ENCODE measurements at regions not wholly inside any gene's neighbourhood (a gene's known extent, or its start where the extent isn't known, plus 50 kb on each side); places are given as distances from the start of the nearest gene placed in this dataset.

DNA sequence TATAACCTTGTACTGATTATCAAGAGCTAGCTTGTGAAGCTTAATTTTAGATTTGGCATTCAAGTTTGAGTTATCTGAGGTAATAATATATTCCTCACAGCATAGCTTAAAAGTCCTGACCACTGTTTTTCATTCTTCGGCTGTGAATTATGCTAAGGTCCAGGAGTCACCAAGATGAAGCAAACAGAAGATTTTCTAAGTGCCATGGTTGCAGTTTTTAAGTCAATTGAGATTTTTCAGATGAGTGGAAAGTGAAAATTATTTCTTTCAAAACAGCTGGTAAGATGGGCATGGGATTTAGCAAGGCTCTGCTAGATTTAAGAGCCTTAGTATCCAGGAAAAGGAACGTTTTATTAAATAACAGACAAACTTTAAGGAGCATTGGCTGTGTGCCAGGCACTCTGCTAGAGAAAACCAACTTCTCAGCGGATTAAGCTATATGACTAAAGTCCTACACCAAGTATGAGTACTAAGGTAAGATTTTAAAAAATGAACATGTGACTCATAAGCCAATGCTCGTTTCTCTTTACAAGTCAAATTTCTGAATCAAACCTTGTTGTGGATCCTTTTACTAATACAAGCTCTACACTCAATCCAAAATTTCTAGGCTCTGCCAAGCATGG is 149.9 kb upstream of the IL15 start:
- DNase-seq = no peak
- in situ Hi-C loops (cut with MboI; ENCODE audit: low pct_unique_long_range_greater_than_20kb, low sequenced_read_pairs) = no loop called here

- in situ Hi-C loops (cut with MboI; ENCODE audit: low pct_unique_long_range_greater_than_20kb, low sequenced_read_pairs) = no loop called here
- DNase-seq = no peak
Observed at GRCh38 chr4:141497627-141498026, 138.8 kb upstream of the IL15 start.

GRCh38 chr4:141499261-141499853 is 137.0 kb upstream of the IL15 start:
- no peak for DNase-seq
- in situ Hi-C loops (cut with MboI; ENCODE audit: low pct_unique_long_range_greater_than_20kb, low sequenced_read_pairs) = no loop called here

GRCh38 chr4:141501395-141501794 is 135.0 kb upstream of the IL15 start:
- no peak for DNase-seq
- in situ Hi-C loops (cut with MboI; ENCODE audit: low pct_unique_long_range_greater_than_20kb, low sequenced_read_pairs) = no loop called here

DNA sequence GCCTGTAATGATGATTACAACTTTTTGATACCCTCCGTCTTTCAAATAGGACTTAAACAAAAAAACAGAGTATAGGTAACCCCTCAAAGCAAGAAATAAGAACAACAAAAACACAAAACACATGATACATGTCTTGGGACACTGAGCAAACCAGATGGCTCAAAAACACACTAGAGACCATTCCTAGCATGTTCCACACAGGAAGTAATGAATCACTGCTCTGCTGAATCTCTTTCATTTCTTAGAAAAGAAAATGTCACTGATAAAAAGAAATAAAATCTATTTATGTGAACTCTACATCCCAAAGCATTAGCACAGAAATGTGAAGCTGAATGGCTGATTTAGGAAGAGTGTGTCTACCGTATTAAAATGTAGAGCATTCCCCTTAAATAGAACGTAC is 134.5 kb upstream of the IL15 start:
- in situ Hi-C loops (cut with MboI; ENCODE audit: low pct_unique_long_range_greater_than_20kb, low sequenced_read_pairs) = no loop called here
- DNase-seq = no peak

GRCh38 chr4:141502755-141503154 is 133.6 kb upstream of the IL15 start:
- in situ Hi-C loops (cut with MboI; ENCODE audit: low pct_unique_long_range_greater_than_20kb, low sequenced_read_pairs) = no loop called here
- no peak for DNase-seq

- no peak for DNase-seq
- in situ Hi-C loops (cut with MboI; ENCODE audit: low pct_unique_long_range_greater_than_20kb, low sequenced_read_pairs) = no loop called here
Observed at GRCh38 chr4:141503260-141503659, 133.1 kb upstream of the IL15 start.

DNA sequence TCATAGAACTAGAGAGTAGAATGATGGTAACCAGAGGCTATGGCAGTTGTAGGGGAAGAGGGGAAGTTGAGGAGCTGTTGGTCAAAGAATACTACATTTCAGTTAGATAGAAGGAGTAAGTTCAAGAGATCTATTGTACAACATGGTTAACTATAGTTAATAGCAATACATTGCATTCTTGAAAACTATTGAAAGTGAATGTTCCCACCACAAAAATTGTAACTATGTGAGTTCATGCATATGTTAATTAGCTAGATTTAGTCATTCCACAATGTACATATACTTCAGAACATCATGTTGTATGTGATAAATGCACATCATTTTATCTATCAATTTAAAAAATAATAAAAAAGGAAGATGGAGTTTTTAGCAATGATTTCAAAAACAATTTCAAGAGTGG is 125.3 kb upstream of the IL15 start:
- in situ Hi-C loops (cut with MboI; ENCODE audit: low pct_unique_long_range_greater_than_20kb, low sequenced_read_pairs) = no loop called here

DNA sequence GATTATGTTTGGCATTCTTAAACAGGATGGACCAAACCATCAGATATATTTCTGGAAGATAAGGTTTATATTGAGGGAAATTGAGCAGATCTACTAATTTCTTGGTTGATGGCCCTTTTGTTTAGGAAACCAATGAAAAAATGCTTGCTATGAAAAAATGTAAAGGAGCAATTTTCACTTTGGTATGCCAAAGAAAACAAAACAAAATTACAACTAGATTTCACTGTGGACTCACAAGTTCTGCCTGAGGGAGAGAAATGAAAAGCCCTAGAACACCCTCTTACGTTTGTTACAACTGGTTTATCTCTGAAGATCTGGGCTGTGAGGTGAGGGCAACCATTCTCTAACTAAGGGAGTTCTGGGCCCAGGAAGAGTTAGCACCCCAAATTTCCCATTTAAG is 122.5 kb upstream of the IL15 start:
- DNase-seq = no peak
- in situ Hi-C loops (cut with MboI; ENCODE audit: low pct_unique_long_range_greater_than_20kb, low sequenced_read_pairs) = no loop called here

More for the DNA sequence above, 125.3 kb upstream of the IL15 start:
- no peak for DNase-seq

DNA sequence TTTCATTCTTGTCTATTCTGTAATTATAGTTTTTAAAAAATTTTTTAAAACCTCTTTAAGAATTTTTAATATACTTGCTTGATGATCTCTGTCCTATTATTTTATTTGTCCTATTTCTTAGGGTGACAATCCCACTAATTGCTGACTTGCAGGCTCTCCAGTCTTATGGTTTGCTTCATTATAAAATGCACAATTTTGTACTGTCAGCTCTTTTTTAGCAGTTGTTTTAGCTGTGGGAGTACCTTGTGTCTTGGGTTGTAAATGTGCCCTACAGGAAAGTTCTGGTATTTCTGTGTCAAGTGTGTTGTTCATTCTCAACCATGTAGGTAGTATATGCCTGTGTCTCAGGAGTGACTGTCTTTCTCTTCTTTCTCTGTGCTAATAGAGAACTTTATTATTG is 118.2 kb upstream of the IL15 start:
- in situ Hi-C loops (cut with MboI; ENCODE audit: low pct_unique_long_range_greater_than_20kb, low sequenced_read_pairs) = no loop called here
- no peak for DNase-seq

DNA sequence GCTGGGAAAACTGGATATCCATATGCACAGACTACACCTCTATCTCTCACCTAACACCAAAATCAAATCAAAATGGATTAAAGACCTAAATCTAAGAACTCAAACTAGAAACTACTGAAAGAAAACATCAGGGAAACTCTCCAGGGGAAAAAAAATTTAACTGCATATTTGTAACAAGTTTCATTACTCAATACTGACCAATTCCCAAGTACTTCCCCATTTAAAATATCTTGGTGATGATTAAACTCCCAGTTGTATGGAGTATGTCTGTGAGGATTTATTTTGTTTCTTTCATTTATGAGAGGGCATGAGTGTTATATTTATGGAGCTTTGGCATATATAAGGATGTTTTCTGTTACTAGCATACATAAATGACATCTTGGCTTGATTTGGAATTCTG is 112.3 kb upstream of the IL15 start:
- in situ Hi-C loops (cut with MboI; ENCODE audit: low pct_unique_long_range_greater_than_20kb, low sequenced_read_pairs) = no loop called here
- no peak for DNase-seq

DNA sequence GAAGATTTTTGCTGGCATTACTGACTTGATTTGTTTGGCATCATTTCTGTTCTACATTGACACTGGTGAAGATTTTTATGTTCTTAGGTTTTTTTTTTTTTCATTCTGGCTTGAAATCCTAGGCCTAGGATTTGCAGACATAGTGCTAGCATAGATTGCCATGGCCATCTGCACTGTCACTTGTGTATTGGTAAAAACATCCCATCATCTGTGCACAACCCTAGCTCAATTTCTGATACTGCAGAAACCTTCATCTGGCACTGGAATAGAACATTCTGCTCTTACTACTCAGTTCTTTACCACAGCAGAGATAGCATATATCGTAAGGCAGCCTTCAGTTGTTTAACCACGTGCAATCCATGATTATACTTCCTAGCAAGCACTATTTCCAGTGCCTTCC is 111.5 kb upstream of the IL15 start:
- DNase-seq = no peak
- in situ Hi-C loops (cut with MboI; ENCODE audit: low pct_unique_long_range_greater_than_20kb, low sequenced_read_pairs) = no loop called here

- in situ Hi-C loops (cut with MboI; ENCODE audit: low pct_unique_long_range_greater_than_20kb, low sequenced_read_pairs) = no loop called here
- DNase-seq = no peak
Observed at GRCh38 chr4:141530627-141531026, 105.8 kb upstream of the IL15 start.

DNA sequence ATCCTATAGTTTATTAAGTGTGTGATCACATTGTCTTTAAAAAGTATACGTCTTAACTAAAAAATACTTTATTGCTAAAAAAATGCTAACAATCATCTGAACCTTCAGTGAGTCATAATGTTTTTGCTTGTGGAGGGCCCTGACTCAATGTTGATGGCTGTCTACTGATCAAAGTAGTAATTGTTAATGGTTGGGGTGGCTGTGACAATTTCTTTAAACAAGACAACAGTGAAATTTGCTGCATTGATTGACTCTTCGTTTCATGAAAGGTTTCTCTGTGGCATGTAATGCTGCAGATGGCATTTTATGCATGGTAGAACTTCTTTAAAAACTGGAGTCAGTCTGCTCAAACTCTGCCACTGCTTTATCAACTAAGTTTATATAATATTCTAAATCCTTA is 101.4 kb upstream of the IL15 start:
- in situ Hi-C loops (cut with MboI; ENCODE audit: low pct_unique_long_range_greater_than_20kb, low sequenced_read_pairs) = no loop called here
- no peak for DNase-seq

- in situ Hi-C loops (cut with MboI; ENCODE audit: low pct_unique_long_range_greater_than_20kb, low sequenced_read_pairs) = no loop called here
- DNase-seq = no peak
Observed at GRCh38 chr4:141538001-141538400, 98.4 kb upstream of the IL15 start.

GRCh38 chr4:141540643-141541042 is 95.7 kb upstream of the IL15 start:
- no peak for DNase-seq
- in situ Hi-C loops (cut with MboI; ENCODE audit: low pct_unique_long_range_greater_than_20kb, low sequenced_read_pairs) = no loop called here

GRCh38 chr4:141541851-141542250 is 94.5 kb upstream of the IL15 start:
- no peak for DNase-seq
- in situ Hi-C loops (cut with MboI; ENCODE audit: low pct_unique_long_range_greater_than_20kb, low sequenced_read_pairs) = no loop called here

- DNase-seq = no peak
- in situ Hi-C loops (cut with MboI; ENCODE audit: low pct_unique_long_range_greater_than_20kb, low sequenced_read_pairs) = no loop called here
Observed at GRCh38 chr4:141543176-141543575, 93.2 kb upstream of the IL15 start.

- no peak for DNase-seq
- in situ Hi-C loops (cut with MboI; ENCODE audit: low pct_unique_long_range_greater_than_20kb, low sequenced_read_pairs) = no loop called here
Observed at GRCh38 chr4:141543706-141544105, 92.7 kb upstream of the IL15 start.

GRCh38 chr4:141548791-141549190 is 87.6 kb upstream of the IL15 start:
- in situ Hi-C loops (cut with MboI; ENCODE audit: low pct_unique_long_range_greater_than_20kb, low sequenced_read_pairs) = no loop called here
- no peak for DNase-seq

- no peak for DNase-seq
- in situ Hi-C loops (cut with MboI; ENCODE audit: low pct_unique_long_range_greater_than_20kb, low sequenced_read_pairs) = no loop called here
Observed at GRCh38 chr4:141560056-141560455, 76.3 kb upstream of the IL15 start.
